Stimulated activated CD4-positive, alpha-beta T cell treated with anti-CD3 and anti-CD28 coated beads, Interleukin-4, amount 100 ng/mL, for 1 hour (primary cell): ENCODE measurements at regions not wholly inside any gene's neighbourhood (a gene's known extent, or its start where the extent isn't known, plus 50 kb on each side); places are given as distances from the start of the nearest gene placed in this dataset.
"Not testable (repeated sequence)": the region's sequence is repeated elsewhere in the genome, so short reads cannot be mapped to it uniquely, and the experiment has no call there.

ENCODE experiments used
- DNase-seq: peaks from one replicate; pipeline ENCODE4 v3.0.0-alpha.2; 2020

GRCh38 chr12:90250766-90251165, 542.1 kb upstream of the ATP2B1 start:
- no peak for DNase-seq

GRCh38 chr12:90250042-90250441, 541.4 kb upstream of the ATP2B1 start:
- no peak for DNase-seq

- DNase-seq, result no peak
These were observed 538.0 kb upstream of the ATP2B1 start for GRCh38 chr12:90246688-90247087.

- DNase-seq, result no peak
These were observed 536.8 kb upstream of the ATP2B1 start for GRCh38 chr12:90245391-90245790.

- DNase-seq, result no peak
These were observed 535.6 kb upstream of the ATP2B1 start for GRCh38 chr12:90244232-90244631.

GRCh38 chr12:90243211-90243610, 534.6 kb upstream of the ATP2B1 start:
- DNase-seq, result no peak

- no peak for DNase-seq
These were observed 531.2 kb upstream of the ATP2B1 start for GRCh38 chr12:90239732-90240260.

GRCh38 chr12:90238663-90239271, 530.1 kb upstream of the ATP2B1 start:
- DNase-seq, result no peak

GRCh38 chr12:90237841-90238240, 529.2 kb upstream of the ATP2B1 start:
- DNase-seq, result no peak

- no peak for DNase-seq
These were observed 527.0 kb upstream of the ATP2B1 start for GRCh38 chr12:90235642-90236041.

- DNase-seq, result no peak
These were observed 525.8 kb upstream of the ATP2B1 start for GRCh38 chr12:90234472-90234871.

GRCh38 chr12:90233168-90234100, 524.8 kb upstream of the ATP2B1 start:
- no peak for DNase-seq

GRCh38 chr12:90229407-90230170, 521.0 kb upstream of the ATP2B1 start:
- no peak for DNase-seq

- DNase-seq, result no peak
These were observed 517.6 kb upstream of the ATP2B1 start for GRCh38 chr12:90226211-90226610.

- DNase-seq, result no peak
These were observed 508.2 kb upstream of the ATP2B1 start for GRCh38 chr12:90216815-90217214.

GRCh38 chr12:90216020-90216552, 507.4 kb upstream of the ATP2B1 start:
- no peak for DNase-seq

- DNase-seq, result no peak
These were observed 502.4 kb upstream of the ATP2B1 start for GRCh38 chr12:90211017-90211416.

GRCh38 chr12:90209029-90209428, 500.4 kb upstream of the ATP2B1 start:
- no peak for DNase-seq

GRCh38 chr12:90208379-90208778, 499.7 kb upstream of the ATP2B1 start:
- not testable (repeated sequence) for DNase-seq

- no peak for DNase-seq
These were observed 499.2 kb upstream of the ATP2B1 start for GRCh38 chr12:90207799-90208198.

GRCh38 chr12:90205165-90205564, 496.5 kb upstream of the ATP2B1 start:
- DNase-seq, result no peak

GRCh38 chr12:90203556-90203955, 494.9 kb upstream of the ATP2B1 start:
- no peak for DNase-seq

- DNase-seq, result no peak
These were observed 490.4 kb upstream of the ATP2B1 start for GRCh38 chr12:90199006-90199405.
